ENCODE measurements at regions not wholly inside any gene's neighbourhood (a gene's known extent, or its start where the extent isn't known, plus 50 kb on each side); places are given as distances from the start of the nearest gene placed in this dataset.

- TF ChIP-seq, protein P1, sequence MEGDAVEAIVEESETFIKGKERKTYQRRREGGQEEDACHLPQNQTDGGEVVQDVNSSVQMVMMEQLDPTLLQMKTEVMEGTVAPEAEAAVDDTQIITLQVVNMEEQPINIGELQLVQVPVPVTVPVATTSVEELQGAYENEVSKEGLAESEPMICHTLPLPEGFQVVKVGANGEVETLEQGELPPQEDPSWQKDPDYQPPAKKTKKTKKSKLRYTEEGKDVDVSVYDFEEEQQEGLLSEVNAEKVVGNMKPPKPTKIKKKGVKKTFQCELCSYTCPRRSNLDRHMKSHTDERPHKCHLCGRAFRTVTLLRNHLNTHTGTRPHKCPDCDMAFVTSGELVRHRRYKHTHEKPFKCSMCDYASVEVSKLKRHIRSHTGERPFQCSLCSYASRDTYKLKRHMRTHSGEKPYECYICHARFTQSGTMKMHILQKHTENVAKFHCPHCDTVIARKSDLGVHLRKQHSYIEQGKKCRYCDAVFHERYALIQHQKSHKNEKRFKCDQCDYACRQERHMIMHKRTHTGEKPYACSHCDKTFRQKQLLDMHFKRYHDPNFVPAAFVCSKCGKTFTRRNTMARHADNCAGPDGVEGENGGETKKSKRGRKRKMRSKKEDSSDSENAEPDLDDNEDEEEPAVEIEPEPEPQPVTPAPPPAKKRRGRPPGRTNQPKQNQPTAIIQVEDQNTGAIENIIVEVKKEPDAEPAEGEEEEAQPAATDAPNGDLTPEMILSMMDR (IDR thresholded peaks at IDR 0.05) = no peak
- no peak for TF ChIP-seq EZH2phosphoT487 (IDR thresholded peaks at IDR 0.05)
- no peak for TF ChIP-seq EZH2 (IDR thresholded peaks at IDR 0.05)
These were observed 178.2 kb upstream of the HS3ST5 start for GRCh38 chr6:114520976-114521375.

All from neural progenitor cell (in vitro differentiated cells).